ENCODE measurements at regions not wholly inside any gene's neighbourhood (a gene's known extent, or its start where the extent isn't known, plus 50 kb on each side); places are given as distances from the start of the nearest gene placed in this dataset.

GRCh38 chr2:6792883-6793282 lies 72.8 kb downstream of the CMPK2 start:
- TF ChIP-seq CTCF (IDR thresholded peaks at IDR 0.05) (no peak), POLR2A (IDR thresholded peaks at IDR 0.05) (no peak)

Measured in esophagus squamous epithelium (tissue), 4 donors.